Activated CD8-positive, alpha-beta T cell treated with anti-CD3 and anti-CD28 coated beads for 36 hours (primary cell): ENCODE measurements at regions not wholly inside any gene's neighbourhood (a gene's known extent, or its start where the extent isn't known, plus 50 kb on each side); places are given as distances from the start of the nearest gene placed in this dataset.

ENCODE experiments used
- ATAC-seq: fragments of 200-7000 bp; cut with Tn5 transposase; one replicate; pipeline ENCODE4 v1.10.0; 2021; ENCODE audit warnings: mild to moderate bottlenecking, moderate library complexity
- CTCF ChIA-PET: fragments of 350-600 bp; sonication (Branson Sonifier 250); formaldehyde crosslinking; loops from one replicate; lab custom pipeline; 2021; ENCODE audit warnings: antibody characterized with exemption; lab: Charles Lee
- POLR2A ChIA-PET: fragments of 350-600 bp; sonication (Branson Sonifier 250); formaldehyde crosslinking; loops from one replicate; lab custom pipeline; 2021; ENCODE audit warnings: antibody characterized with exemption; lab: Charles Lee
- DNase-seq: peaks from one replicate; pipeline ENCODE4 v3.0.0-alpha.2; 2020
- H3K27ac Mint-ChIP-seq: one replicate; pipeline ENCODE4 v1.8.0; 2021; ENCODE audit warnings: mild to moderate bottlenecking, mixed read lengths
- H3K27me3 Mint-ChIP-seq: one replicate; pipeline ENCODE4 v1.8.0; 2021; ENCODE audit warnings: mixed read lengths
- H3K36me3 Mint-ChIP-seq: one replicate; pipeline ENCODE4 v1.8.0; 2021; ENCODE audit warnings: low read depth, mixed read lengths
- H3K4me1 Mint-ChIP-seq: one replicate; pipeline ENCODE4 v1.8.0; 2021; ENCODE audit warnings: low read depth, mixed read lengths
- H3K4me3 Mint-ChIP-seq: one replicate; pipeline ENCODE4 v1.8.0; 2021; ENCODE audit warnings: mild to moderate bottlenecking, moderate library complexity, mixed read lengths
- H3K9me3 Mint-ChIP-seq: one replicate; pipeline ENCODE4 v1.8.0; 2021; ENCODE audit warnings: mixed read lengths
- CTCF ChIP-seq: fragments of 200-600 bp; IDR thresholded peaks from one replicate; pipeline ENCODE4 v1.8.0; 2022; ENCODE audit warnings: antibody characterized with exemption, mild to moderate bottlenecking
- intact Hi-C: fragments of 100-400 bp; cut with micrococcal nuclease; formaldehyde crosslinking; loops from one replicate; pipeline ENCODE4 v1.10.0; 2022

- DNase-seq, result no peak
- H3K36me3 Mint-ChIP-seq, result peaks cover 5% of the 10 kb centered on the region
- peaks cover 43% of the 10 kb centered on the region for H3K9me3 Mint-ChIP-seq
- H3K4me1 Mint-ChIP-seq, result no peaks in the 10 kb centered on the region
- H3K4me3 Mint-ChIP-seq, result no peak overlapping the region
- TF ChIP-seq CTCF, result no peak
- no peaks in the 10 kb centered on the region for H3K27me3 Mint-ChIP-seq
- intact Hi-C loops, result no loop called here
- H3K27ac Mint-ChIP-seq, result no peak overlapping the region
- POLR2A ChIA-PET, result no interaction called here
- no peak for ATAC-seq
- CTCF ChIA-PET, result no interaction called here
Observed at GRCh38 chr19:20858218-20858617, 64.8 kb upstream of the ZNF85 start.

- CTCF ChIA-PET, result no interaction called here
Observed at GRCh38 chr19:20858861-20859260, 64.2 kb upstream of the ZNF85 start.

GRCh38 chr19:20860339-20860738, 62.7 kb upstream of the ZNF85 start:
- TF ChIP-seq CTCF, result no peak
- H3K27me3 Mint-ChIP-seq, result no peaks in the 10 kb centered on the region
- H3K27ac Mint-ChIP-seq, result no peak overlapping the region
- no peak for DNase-seq
- peaks cover 32% of the 10 kb centered on the region for H3K9me3 Mint-ChIP-seq
- H3K4me1 Mint-ChIP-seq, result no peaks in the 10 kb centered on the region
- no peak for ATAC-seq
- intact Hi-C loops, result no loop called here
- POLR2A ChIA-PET, result no interaction called here
- H3K36me3 Mint-ChIP-seq, result peaks cover 3% of the 10 kb centered on the region
- no peak overlapping the region for H3K4me3 Mint-ChIP-seq
- CTCF ChIA-PET, result no interaction called here

More at GRCh38 chr19:20858861-20859260, 64.2 kb upstream of the ZNF85 start:
- POLR2A ChIA-PET, result no interaction called here
- Mint-ChIP-seq H3K4me3 (no peak overlapping the region), H3K9me3 (peaks cover 36% of the 10 kb centered on the region), H3K27me3 (no peaks in the 10 kb centered on the region), H3K36me3 (peaks cover 1% of the 10 kb centered on the region), H3K27ac (no peak overlapping the region), H3K4me1 (no peaks in the 10 kb centered on the region)
- ATAC-seq (no peak), DNase-seq (no peak)
- intact Hi-C loops, result no loop called here
- TF ChIP-seq CTCF, result no peak

- no peak overlapping the region for H3K4me3 Mint-ChIP-seq
- TF ChIP-seq CTCF, result no peak
- peaks cover 36% of the 10 kb centered on the region for H3K9me3 Mint-ChIP-seq
- H3K27ac Mint-ChIP-seq, result no peak overlapping the region
- POLR2A ChIA-PET, result interaction anchor here (1.4 kb wide), 1 partner anchor 152 kb away, joined by 3 read pairs; no protein-coding TSS in a partner anchor
- no peaks in the 10 kb centered on the region for H3K27me3 Mint-ChIP-seq
- no peak for ATAC-seq
- peaks cover 2% of the 10 kb centered on the region for H3K36me3 Mint-ChIP-seq
- intact Hi-C loops, result no loop called here
- CTCF ChIA-PET, result no interaction called here
- no peaks in the 10 kb centered on the region for H3K4me1 Mint-ChIP-seq
- DNase-seq, result no peak
Observed at GRCh38 chr19:20863176-20863575, 59.9 kb upstream of the ZNF85 start.
